ENCODE measurements at regions not wholly inside any gene's neighbourhood (a gene's known extent, or its start where the extent isn't known, plus 50 kb on each side); places are given as distances from the start of the nearest gene placed in this dataset.

GRCh38 chr2:163370169-163370886, 365.5 kb downstream of the FIGN start:
- Histone ChIP-seq H3K27me3 (no peaks in the 10 kb centered on the region), H3K27ac (no peak overlapping the region), H3K4me3 (no peak overlapping the region), H3K36me3 (no peaks in the 10 kb centered on the region), H3K9me3 (ENCODE audit: low read depth) (no peaks in the 10 kb centered on the region), H3K4me1 (ENCODE audit: low read depth) (no peaks in the 10 kb centered on the region)
- no peak for TF ChIP-seq CTCF (IDR thresholded peaks at IDR 0.05; ENCODE audit: low read depth, low read length)
- DNase-seq (ENCODE audit: low read depth in 1 of 2, low spot score in 1 of 2): no peak

GRCh38 chr2:163369111-163369510, 366.7 kb downstream of the FIGN start:
- Histone ChIP-seq H3K9me3 (ENCODE audit: low read depth) (no peaks in the 10 kb centered on the region), H3K4me3 (no peak overlapping the region), H3K27me3 (no peaks in the 10 kb centered on the region), H3K4me1 (ENCODE audit: low read depth) (no peaks in the 10 kb centered on the region), H3K36me3 (no peaks in the 10 kb centered on the region), H3K27ac (no peak overlapping the region)
- TF ChIP-seq CTCF (IDR thresholded peaks at IDR 0.05; ENCODE audit: low read depth, low read length): no peak
- DNase-seq (ENCODE audit: low read depth in 1 of 2, low spot score in 1 of 2): no peak

GRCh38 chr2:163368655-163369054, 367.2 kb downstream of the FIGN start:
- Histone ChIP-seq H3K9me3 (ENCODE audit: low read depth) (no peaks in the 10 kb centered on the region), H3K27ac (no peak overlapping the region), H3K4me1 (ENCODE audit: low read depth) (no peaks in the 10 kb centered on the region), H3K36me3 (no peaks in the 10 kb centered on the region), H3K27me3 (no peaks in the 10 kb centered on the region), H3K4me3 (no peak overlapping the region)
- no peak for DNase-seq (ENCODE audit: low read depth in 1 of 2, low spot score in 1 of 2)
- no peak for TF ChIP-seq CTCF (IDR thresholded peaks at IDR 0.05; ENCODE audit: low read depth, low read length)

- H3K4me1 ChIP-seq (ENCODE audit: low read depth): no peaks in the 10 kb centered on the region
- no peaks in the 10 kb centered on the region for H3K9me3 ChIP-seq (ENCODE audit: low read depth)
- H3K27ac ChIP-seq: no peak overlapping the region
- H3K36me3 ChIP-seq: no peaks in the 10 kb centered on the region
- DNase-seq (ENCODE audit: low read depth in 1 of 2, low spot score in 1 of 2): no peak
- no peak for TF ChIP-seq CTCF (IDR thresholded peaks at IDR 0.05; ENCODE audit: low read depth, low read length)
- no peak overlapping the region for H3K4me3 ChIP-seq
- H3K27me3 ChIP-seq: no peaks in the 10 kb centered on the region
Measured at GRCh38 chr2:163367825-163368582, 367.8 kb downstream of the FIGN start.

GRCh38 chr2:163364736-163365135, 371.1 kb downstream of the FIGN start:
- no peaks in the 10 kb centered on the region for H3K36me3 ChIP-seq
- H3K4me3 ChIP-seq: no peak overlapping the region
- H3K27ac ChIP-seq: no peak overlapping the region
- TF ChIP-seq CTCF (IDR thresholded peaks at IDR 0.05; ENCODE audit: low read depth, low read length): no peak
- no peaks in the 10 kb centered on the region for H3K9me3 ChIP-seq (ENCODE audit: low read depth)
- DNase-seq (ENCODE audit: low read depth in 1 of 2, low spot score in 1 of 2): no peak
- no peaks in the 10 kb centered on the region for H3K27me3 ChIP-seq
- H3K4me1 ChIP-seq (ENCODE audit: low read depth): no peaks in the 10 kb centered on the region

Data from cardiac muscle cell (in vitro differentiated cells and primary cell).